GM12864 (cell line): ENCODE measurements at regions not wholly inside any gene's neighbourhood (a gene's known extent, or its start where the extent isn't known, plus 50 kb on each side); places are given as distances from the start of the nearest gene placed in this dataset.
"Not testable (repeated sequence)": the region's sequence is repeated elsewhere in the genome, so short reads cannot be mapped to it uniquely, and the experiment has no call there.

Experiments used
- DNase-seq: peaks from one replicate; pipeline ENCODE4 v3.0.0-alpha.2; 2011; ENCODE audit warnings: low read depth
- H3K4me3 ChIP-seq: 2 replicates; pipeline ENCODE4 v1.5.1; 2011; ENCODE audit warnings: mild to moderate bottlenecking, low read depth, low read length, control low read depth
- TF ChIP-seq, protein P1 (sequence below): IDR thresholded peaks from 2 replicates; pipeline ENCODE4 v1.5.1; 2011; ENCODE audit warnings: low read depth, mild to moderate bottlenecking, moderate library complexity, low read length, control low read depth, inconsistent platforms; ENCODE audit errors: missing control alignments

- DNase-seq = no peak
- TF ChIP-seq, protein P1, sequence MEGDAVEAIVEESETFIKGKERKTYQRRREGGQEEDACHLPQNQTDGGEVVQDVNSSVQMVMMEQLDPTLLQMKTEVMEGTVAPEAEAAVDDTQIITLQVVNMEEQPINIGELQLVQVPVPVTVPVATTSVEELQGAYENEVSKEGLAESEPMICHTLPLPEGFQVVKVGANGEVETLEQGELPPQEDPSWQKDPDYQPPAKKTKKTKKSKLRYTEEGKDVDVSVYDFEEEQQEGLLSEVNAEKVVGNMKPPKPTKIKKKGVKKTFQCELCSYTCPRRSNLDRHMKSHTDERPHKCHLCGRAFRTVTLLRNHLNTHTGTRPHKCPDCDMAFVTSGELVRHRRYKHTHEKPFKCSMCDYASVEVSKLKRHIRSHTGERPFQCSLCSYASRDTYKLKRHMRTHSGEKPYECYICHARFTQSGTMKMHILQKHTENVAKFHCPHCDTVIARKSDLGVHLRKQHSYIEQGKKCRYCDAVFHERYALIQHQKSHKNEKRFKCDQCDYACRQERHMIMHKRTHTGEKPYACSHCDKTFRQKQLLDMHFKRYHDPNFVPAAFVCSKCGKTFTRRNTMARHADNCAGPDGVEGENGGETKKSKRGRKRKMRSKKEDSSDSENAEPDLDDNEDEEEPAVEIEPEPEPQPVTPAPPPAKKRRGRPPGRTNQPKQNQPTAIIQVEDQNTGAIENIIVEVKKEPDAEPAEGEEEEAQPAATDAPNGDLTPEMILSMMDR = no peak
- no peak overlapping the region for H3K4me3 ChIP-seq
Measured at GRCh38 chr3:73259291-73259690, 197.8 kb downstream of the EBLN2 start.

- H3K4me3 ChIP-seq = no peak overlapping the region
- TF ChIP-seq, protein P1 = no peak
- no peak for DNase-seq
Measured at GRCh38 chr3:73259856-73260255, 198.4 kb downstream of the EBLN2 start.

DNA sequence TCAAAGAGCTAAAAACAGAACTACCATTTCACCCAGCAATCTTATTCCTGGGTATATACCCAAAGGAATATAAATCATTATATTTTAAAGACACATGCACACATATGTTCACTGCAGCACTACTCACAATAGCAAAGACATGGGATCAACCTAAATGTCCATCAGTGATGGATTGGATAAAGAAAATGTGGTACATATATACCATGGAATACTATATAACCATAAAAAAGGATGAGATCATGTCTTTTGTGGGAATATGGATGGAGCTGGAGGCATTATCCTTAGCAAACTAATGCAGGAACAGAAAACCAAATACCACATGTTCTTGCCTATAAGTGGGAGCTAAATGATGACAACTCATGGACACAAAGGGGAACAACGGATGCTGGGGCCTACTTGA lies 205.1 kb downstream of the EBLN2 start:
- not testable (repeated sequence) for DNase-seq, H3K4me3 ChIP-seq

GRCh38 chr3:73269126-73269525 lies 207.7 kb downstream of the EBLN2 start:
- not testable (repeated sequence) for H3K4me3 ChIP-seq, DNase-seq

GRCh38 chr3:73270839-73271483 lies 209.5 kb downstream of the EBLN2 start:
- DNase-seq = no peak
- TF ChIP-seq, protein P1 = no peak
- H3K4me3 ChIP-seq = no peak overlapping the region

DNA sequence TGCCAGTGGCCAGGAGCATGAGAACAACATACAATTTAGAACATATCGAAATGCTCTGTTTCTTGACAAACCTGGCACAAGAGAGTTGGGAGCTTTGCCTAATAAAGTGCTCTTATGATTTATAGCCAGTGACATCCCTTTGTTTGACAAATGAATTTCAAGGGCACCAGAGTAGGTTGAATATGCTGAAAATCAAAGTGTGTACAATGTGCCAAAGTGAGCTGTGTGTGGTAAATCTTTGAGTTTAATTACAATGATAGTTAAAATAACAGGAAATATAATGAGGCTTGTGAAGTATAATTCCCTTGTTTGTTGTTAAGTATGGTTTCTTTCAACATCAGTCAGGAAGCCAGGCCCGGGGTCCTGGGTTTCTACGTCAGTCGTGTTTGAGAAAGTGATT lies 211.9 kb downstream of the EBLN2 start:
- TF ChIP-seq, protein P1 = no peak
- H3K4me3 ChIP-seq = no peak overlapping the region
- no peak for DNase-seq

DNA sequence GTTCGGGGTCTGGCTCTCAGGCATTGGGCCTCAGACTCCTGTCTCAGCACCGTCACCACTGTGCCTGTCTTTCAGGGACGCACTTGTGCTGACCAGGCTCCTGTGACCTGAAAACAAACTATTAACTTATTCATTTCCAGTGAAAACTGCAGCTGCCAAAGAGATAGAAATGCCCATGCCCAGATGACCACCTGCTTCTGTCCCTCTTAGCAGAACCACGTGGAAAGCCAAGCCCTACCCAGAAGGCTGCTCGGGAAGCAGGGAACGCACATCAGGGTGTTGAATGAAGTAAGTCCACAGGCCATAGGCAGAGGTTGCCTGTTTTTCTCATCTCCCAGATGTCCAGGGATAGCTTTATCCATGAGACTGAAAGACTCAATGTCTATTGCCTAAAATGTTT lies 219.3 kb downstream of the EBLN2 start:
- TF ChIP-seq, protein P1 = no peak
- DNase-seq = no peak
- H3K4me3 ChIP-seq = no peak overlapping the region

DNA sequence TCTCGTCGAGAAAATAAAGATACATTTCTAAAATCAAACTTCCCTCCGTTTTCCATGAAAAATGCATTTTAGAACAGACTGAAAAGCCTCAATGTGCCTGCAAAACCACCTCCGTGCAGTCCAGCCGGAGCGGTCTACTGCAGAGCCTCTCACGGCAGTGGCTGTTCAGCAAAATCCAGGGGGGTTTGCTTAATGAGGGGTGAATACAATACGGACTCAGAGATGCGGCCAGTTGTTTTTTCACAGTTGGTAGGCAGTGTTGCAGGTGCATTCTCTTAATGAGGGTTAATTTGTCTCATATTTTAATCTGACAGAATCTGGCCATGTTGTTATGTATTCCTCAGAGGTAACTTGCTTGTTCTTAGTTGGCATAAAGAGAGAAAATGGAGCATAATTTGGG lies 223.0 kb downstream of the EBLN2 start:
- TF ChIP-seq, protein P1 = no peak
- H3K4me3 ChIP-seq = no peak overlapping the region
- no peak for DNase-seq
